Tibial artery (tissue), 4 donors: ENCODE measurements at regions not wholly inside any gene's neighbourhood (a gene's known extent, or its start where the extent isn't known, plus 50 kb on each side); places are given as distances from the start of the nearest gene placed in this dataset.

Experiments used
- DNase-seq, 2 donors: peaks; one replicate each; pipeline ENCODE4 v3.0.0-alpha.2; 2019
- H3K27ac ChIP-seq, 2 donors: fragments of 200-600 bp; sonication (generic) in 1 of 2; 1 replicate in 1 of 2; 2 replicates in 1 of 2; pipeline ENCODE4 v1.5.1; 2018 to 2019; ENCODE audit warnings: mild to moderate bottlenecking in 1 of 2
- H3K27me3 ChIP-seq, 2 donors: fragments of 200-600 bp; sonication (generic) in 1 of 2; one replicate each; pipeline versions ENCODE4 v1.5.1 to v1.6.0; 2016 to 2019
- H3K36me3 ChIP-seq, 3 donors: fragments of 200-600 bp; sonication (generic) in 2 of 3; one replicate each; pipeline ENCODE4 v1.5.1; 2016 to 2019; ENCODE audit warnings: mild to moderate bottlenecking in 2 of 3
- H3K4me1 ChIP-seq, 4 donors: fragments of 200-600 bp; sonication (generic) in 2 of 4; 1 replicate in 3 of 4; 2 replicates in 1 of 4; pipeline ENCODE4 v1.5.1; 2016 to 2019
- H3K4me3 ChIP-seq, 2 donors: fragments of 200-600 bp; sonication (generic) in 1 of 2; 1 replicate in 1 of 2; 2 replicates in 1 of 2; pipeline ENCODE4 v1.5.1; 2018 to 2019; ENCODE audit warnings: mild to moderate bottlenecking in 2 of 2
- H3K9me3 ChIP-seq, 3 donors: fragments of 200-600 bp; sonication (generic) in 1 of 3; one replicate each; pipeline ENCODE4 v1.5.1; 2016 to 2019
- intact Hi-C: fragments of 100-400 bp; cut with DNase I; formaldehyde crosslinking; loops from one replicate; pipeline ENCODE4 v1.15.0; 2023; ENCODE audit warnings: low total_unique reads
- TF ChIP-seq, protein P1 (sequence below), 2 experiments: fragments of 200-600 bp in 1 of 2; fragments of 450-650 bp in 1 of 2; IDR thresholded peaks; one replicate each; pipeline ENCODE4 v1.5.1; 2017 to 2019; ENCODE audit warnings: antibody characterized with exemption in 2 of 2, mild to moderate bottlenecking in 1 of 2, moderate library complexity in 1 of 2

DNA sequence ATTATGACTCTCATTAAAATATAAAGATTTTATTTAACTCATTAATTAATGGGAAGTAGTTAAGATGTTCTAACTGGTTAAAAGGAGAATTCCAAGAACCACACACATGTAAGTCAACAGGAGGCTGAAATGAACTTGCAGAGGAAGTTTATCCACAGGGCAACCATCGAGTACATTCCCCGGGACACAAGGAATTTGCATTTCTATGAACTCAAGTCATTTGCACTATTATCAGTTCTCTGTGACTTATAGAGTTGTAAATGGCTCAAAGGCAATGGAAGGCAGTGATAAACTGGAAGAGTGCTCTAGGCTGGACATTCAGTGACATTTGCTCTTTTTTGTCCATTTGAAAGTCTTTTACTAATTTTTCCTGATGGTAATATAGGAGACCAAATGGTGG is 97.4 kb downstream of the SNX5 start:
- no peak for DNase-seq
- Histone ChIP-seq H3K27me3 (no peaks in the 10 kb centered on the region), H3K27ac (no peak overlapping the region), H3K4me1 (peaks cover 4 to 38% (median 29%) of the 10 kb centered on the region in 4 donors), H3K9me3 (no peaks in the 10 kb centered on the region), H3K4me3 (no peak overlapping the region), H3K36me3 (no peaks in the 10 kb centered on the region)
- intact Hi-C loops = loop anchor here (5.0 kb wide), 1 partner anchor 34 kb away; no protein-coding TSS in a partner anchor
- TF ChIP-seq, protein P1, sequence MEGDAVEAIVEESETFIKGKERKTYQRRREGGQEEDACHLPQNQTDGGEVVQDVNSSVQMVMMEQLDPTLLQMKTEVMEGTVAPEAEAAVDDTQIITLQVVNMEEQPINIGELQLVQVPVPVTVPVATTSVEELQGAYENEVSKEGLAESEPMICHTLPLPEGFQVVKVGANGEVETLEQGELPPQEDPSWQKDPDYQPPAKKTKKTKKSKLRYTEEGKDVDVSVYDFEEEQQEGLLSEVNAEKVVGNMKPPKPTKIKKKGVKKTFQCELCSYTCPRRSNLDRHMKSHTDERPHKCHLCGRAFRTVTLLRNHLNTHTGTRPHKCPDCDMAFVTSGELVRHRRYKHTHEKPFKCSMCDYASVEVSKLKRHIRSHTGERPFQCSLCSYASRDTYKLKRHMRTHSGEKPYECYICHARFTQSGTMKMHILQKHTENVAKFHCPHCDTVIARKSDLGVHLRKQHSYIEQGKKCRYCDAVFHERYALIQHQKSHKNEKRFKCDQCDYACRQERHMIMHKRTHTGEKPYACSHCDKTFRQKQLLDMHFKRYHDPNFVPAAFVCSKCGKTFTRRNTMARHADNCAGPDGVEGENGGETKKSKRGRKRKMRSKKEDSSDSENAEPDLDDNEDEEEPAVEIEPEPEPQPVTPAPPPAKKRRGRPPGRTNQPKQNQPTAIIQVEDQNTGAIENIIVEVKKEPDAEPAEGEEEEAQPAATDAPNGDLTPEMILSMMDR (IDR thresholded peaks at IDR 0.05) = no peak

DNA sequence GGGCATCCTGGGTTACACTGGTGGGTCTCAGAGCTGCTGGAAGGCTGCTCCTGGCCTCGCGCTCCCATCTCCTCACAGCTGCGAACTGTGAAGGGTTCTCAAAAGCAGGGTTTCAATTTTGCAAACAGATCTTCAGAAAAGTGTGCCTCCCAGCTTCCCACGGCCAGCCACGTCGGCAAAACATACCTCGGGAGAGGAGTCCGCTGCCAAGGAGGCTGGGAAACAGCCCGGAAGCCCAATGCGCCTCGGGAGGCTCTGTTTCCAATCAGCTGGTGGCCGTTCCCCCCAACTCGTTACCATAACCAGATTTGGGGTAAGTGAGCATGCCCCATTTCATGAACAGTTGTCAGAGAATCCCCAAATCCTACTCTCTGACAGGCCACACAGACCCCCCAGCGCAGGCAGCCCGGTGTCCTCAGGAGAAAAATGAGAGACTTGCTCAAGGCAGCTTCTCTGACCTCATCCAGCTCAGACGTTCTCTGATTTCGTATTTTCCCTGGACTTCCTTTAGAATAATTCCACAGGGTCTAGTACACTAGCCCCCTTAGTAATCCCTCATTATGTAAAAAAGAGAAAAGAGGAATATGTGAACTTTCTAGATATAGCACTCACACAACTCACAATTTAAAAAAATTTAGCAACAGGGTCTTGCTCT is 98.4 kb downstream of the SNX5 start:
- H3K4me3 ChIP-seq = peak overlapping the region in 1 of 2 donors; percentile 31
- H3K36me3 ChIP-seq = no peaks in the 10 kb centered on the region
- peaks cover 4 to 28% (median 20%) of the 10 kb centered on the region in 4 donors for H3K4me1 ChIP-seq
- no peak for DNase-seq
- intact Hi-C loops = loop anchor here (5.0 kb wide), 1 partner anchor 33 kb away; no protein-coding TSS in a partner anchor
- H3K27me3 ChIP-seq = no peaks in the 10 kb centered on the region
- TF ChIP-seq, protein P1 (IDR thresholded peaks at IDR 0.05) = no peak
- peak overlapping the region in 1 of 2 donors; percentile 32 for H3K27ac ChIP-seq
- no peaks in the 10 kb centered on the region for H3K9me3 ChIP-seq

DNA sequence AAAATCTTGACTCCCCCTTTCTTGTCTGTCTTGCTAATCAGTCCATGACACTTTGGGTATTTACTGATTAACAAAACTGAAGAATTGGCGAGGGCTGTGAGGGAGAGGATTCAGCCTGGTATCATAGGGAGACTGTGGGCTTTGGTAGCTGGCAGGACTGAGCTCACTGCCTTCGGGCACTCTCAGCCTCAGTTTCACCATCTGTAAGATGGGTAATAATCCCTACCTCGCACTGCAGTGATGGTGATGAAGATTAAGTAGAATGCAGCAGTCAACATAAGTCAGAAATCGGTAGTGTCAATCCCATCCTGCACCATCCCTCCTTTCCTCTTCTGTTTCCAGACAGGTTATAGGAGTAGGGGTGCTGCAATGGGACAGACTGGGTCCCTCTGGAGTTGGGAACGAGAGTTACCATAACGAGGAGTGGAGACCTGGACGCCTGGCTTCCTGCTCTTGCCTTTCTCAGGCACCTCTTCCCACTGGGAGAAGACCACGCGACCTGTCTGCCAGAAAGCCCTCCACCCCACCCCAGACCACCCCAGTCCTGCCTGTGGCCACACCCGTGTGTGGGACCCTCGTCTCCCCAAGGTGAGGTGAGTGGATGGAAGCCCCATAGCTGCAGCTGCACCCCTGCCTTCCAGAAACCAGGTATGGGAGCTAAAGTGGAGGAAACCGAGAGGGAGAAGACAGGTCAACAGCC is 99.1 kb downstream of the SNX5 start:
- Histone ChIP-seq H3K9me3 (no peaks in the 10 kb centered on the region), H3K36me3 (no peaks in the 10 kb centered on the region), H3K27me3 (no peaks in the 10 kb centered on the region), H3K4me3 (no peak overlapping the region), H3K27ac (peak overlapping the region in 1 of 2 donors; percentile 32), H3K4me1 (peaks cover 4 to 21% (median 13%) of the 10 kb centered on the region in 4 donors)
- peak in 1 of 2 donors; percentile 12 for DNase-seq
- TF ChIP-seq, protein P1 (IDR thresholded peaks at IDR 0.05) = no peak
- intact Hi-C loops = no loop called here

DNA sequence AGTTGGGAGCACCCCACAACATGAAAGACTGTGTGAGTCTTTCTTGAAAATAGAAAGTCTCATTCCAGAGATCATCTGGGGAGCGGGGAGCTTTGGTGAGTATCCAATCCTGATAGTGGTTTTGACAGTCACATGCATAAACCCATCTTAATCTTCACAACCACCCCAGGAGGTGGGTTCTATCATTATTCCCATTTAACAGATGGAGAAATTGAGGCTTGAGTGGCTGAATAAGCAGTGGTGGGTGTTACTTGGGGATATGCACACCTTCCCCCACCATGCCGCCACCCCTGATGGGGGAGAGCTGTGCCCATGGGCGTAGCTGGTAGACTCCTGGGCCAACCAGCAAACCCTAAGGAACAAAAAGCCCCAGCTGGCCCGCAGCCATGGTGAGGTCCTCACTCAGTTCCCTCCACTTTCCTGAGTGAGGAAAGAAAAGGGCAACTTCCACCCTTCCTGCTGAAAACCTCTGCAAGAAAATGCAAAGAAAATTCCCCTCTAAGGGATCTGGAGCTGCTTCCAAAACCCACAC is 99.8 kb downstream of the SNX5 start:
- Histone ChIP-seq H3K4me3 (no peak overlapping the region), H3K9me3 (no peaks in the 10 kb centered on the region), H3K27ac (no peak overlapping the region), H3K36me3 (no peaks in the 10 kb centered on the region), H3K4me1 (peaks cover 0 to 21% (median 9%) of the 10 kb centered on the region in 4 donors), H3K27me3 (no peaks in the 10 kb centered on the region)
- intact Hi-C loops = no loop called here
- TF ChIP-seq, protein P1 (IDR thresholded peaks at IDR 0.05) = no peak
- DNase-seq = peak; percentile 16 to 39

DNA sequence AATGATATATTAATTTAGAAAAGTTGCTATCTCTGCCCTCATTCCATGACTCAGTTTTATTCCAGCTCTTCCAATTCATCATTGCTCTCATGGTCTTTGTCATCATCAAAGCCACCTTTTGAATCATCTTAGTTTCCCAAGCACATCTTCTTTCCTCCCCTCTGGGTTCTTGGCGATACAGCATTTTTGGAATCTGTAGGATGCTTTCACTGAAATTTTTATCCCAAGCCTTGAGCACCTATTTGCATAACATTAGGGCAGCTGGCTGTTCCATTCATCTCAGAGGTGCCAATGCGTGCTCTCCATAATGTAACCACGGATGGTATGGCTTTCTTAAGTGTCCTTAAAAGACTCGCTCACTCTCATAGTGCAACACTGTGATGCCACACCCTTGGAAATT is 100.4 kb downstream of the SNX5 start:
- intact Hi-C loops = no loop called here
- TF ChIP-seq, protein P1 (IDR thresholded peaks at IDR 0.05) = no peak
- no peak for DNase-seq
- no peak overlapping the region for H3K27ac ChIP-seq
- peaks cover 0 to 20% (median 5%) of the 10 kb centered on the region in 4 donors for H3K4me1 ChIP-seq
- no peaks in the 10 kb centered on the region for H3K36me3 ChIP-seq
- H3K27me3 ChIP-seq = no peaks in the 10 kb centered on the region
- no peak overlapping the region for H3K4me3 ChIP-seq
- H3K9me3 ChIP-seq = no peaks in the 10 kb centered on the region
